ENCODE measurements at regions not wholly inside any gene's neighbourhood (a gene's known extent, or its start where the extent isn't known, plus 50 kb on each side); places are given as distances from the start of the nearest gene placed in this dataset.

GRCh38 chr10:108789919-108790318 is 1133.4 kb downstream of the XPNPEP1 start:
- no peak for DNase-seq (ENCODE audit: low read depth, low spot score)
- in situ Hi-C loops (cut with HindIII; ENCODE audit: low pct_unique_long_range_greater_than_20kb, low sequenced_read_pairs), result no loop called here

DNA sequence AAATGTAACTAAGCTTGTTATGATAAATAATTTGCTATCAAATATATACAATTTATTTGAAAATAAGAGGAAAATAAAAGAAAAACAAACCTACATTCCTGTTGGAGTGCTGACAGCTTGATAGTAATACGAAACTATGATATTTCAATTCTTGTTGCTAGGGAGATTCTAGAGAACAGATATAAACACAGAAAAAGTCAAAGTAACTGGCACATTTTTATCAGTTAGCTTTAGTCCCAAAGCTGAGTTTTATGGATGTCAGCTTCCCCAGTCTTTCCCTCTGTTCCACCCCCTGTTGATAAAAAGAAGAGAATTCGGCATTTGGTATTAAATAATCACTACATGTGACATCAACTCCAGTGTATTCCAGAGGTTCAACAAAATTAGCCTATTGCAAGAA is 1134.0 kb downstream of the XPNPEP1 start:
- in situ Hi-C loops (cut with HindIII; ENCODE audit: low pct_unique_long_range_greater_than_20kb, low sequenced_read_pairs), result no loop called here
- no peak for DNase-seq (ENCODE audit: low read depth, low spot score)

GRCh38 chr10:108788891-108789290 is 1134.4 kb downstream of the XPNPEP1 start:
- DNase-seq (ENCODE audit: low read depth, low spot score), result no peak
- in situ Hi-C loops (cut with HindIII; ENCODE audit: low pct_unique_long_range_greater_than_20kb, low sequenced_read_pairs), result no loop called here

GRCh38 chr10:108787932-108788331 is 1135.4 kb downstream of the XPNPEP1 start:
- in situ Hi-C loops (cut with HindIII; ENCODE audit: low pct_unique_long_range_greater_than_20kb, low sequenced_read_pairs), result no loop called here

GRCh38 chr10:108785011-108785410 is 1138.3 kb downstream of the XPNPEP1 start:
- no peak for DNase-seq (ENCODE audit: low read depth, low spot score)
- in situ Hi-C loops (cut with HindIII; ENCODE audit: low pct_unique_long_range_greater_than_20kb, low sequenced_read_pairs), result no loop called here

More at GRCh38 chr10:108787932-108788331, 1135.4 kb downstream of the XPNPEP1 start:
- DNase-seq (ENCODE audit: low read depth, low spot score), result no peak

DNA sequence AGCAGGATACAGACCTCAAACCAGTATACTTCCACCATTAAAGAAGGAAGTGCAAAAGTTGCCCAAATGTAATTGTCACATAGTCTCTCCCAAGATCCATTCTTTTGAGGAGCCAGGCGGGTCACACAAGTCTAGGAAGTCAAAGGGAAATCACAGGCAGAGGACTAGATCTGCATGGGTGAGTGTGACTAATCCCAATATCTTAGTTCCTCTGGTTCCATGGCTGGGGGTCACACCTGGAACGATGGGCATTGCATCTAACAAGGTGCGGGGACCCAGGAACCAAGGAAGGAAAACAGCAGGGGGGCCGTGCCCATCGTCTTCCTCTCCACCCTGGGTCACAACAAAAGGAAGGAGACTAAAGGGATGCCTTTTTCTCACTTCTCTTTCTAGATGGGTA is 1138.8 kb downstream of the XPNPEP1 start:
- no peak for DNase-seq (ENCODE audit: low read depth, low spot score)
- in situ Hi-C loops (cut with HindIII; ENCODE audit: low pct_unique_long_range_greater_than_20kb, low sequenced_read_pairs), result no loop called here

DNA sequence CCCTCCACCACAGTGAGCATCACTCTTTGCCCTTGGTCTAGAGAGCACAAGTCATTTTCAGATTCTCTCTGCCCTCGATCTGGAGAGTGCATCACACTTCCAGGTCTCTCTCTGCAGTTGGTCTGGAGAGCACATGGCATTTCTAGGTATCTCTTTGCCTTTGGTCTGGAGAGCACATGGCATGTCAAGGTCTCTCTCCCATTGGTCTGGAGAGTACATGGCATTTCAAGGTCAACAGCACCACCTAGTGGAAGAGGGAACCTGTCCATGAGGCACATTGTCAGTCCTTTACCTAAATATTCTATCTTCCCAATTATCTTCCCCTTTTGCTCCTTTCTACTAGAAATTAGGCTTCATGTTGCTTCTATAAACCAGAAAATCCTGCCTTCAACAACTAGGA is 1139.4 kb downstream of the XPNPEP1 start:
- peak; percentile 71 for DNase-seq (ENCODE audit: low read depth, low spot score)
- in situ Hi-C loops (cut with HindIII; ENCODE audit: low pct_unique_long_range_greater_than_20kb, low sequenced_read_pairs), result no loop called here

DNA sequence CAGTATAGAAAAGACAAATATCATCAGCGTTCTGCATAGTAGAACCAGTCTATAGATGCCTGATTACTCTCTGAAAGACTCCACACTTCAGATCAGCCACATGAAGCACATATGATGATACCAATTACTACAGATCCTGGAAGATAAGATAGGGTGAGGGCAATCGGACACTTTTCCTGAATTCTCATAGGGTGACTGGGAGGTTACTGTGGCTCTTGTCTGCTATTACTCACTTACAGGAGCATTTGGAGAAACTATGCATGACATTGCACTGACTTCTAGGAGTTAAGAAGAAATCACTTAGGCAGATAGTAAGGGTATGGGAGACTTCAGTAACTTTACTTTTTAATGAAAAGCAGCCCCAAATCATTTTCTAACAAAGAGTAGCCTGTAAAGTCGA is 1140.9 kb downstream of the XPNPEP1 start:
- in situ Hi-C loops (cut with HindIII; ENCODE audit: low pct_unique_long_range_greater_than_20kb, low sequenced_read_pairs), result no loop called here

GRCh38 chr10:108779501-108779900 is 1143.8 kb downstream of the XPNPEP1 start:
- in situ Hi-C loops (cut with HindIII; ENCODE audit: low pct_unique_long_range_greater_than_20kb, low sequenced_read_pairs), result no loop called here
- no peak for DNase-seq (ENCODE audit: low read depth, low spot score)

More for the DNA sequence above, 1140.9 kb downstream of the XPNPEP1 start:
- DNase-seq (ENCODE audit: low read depth, low spot score), result no peak

DNA sequence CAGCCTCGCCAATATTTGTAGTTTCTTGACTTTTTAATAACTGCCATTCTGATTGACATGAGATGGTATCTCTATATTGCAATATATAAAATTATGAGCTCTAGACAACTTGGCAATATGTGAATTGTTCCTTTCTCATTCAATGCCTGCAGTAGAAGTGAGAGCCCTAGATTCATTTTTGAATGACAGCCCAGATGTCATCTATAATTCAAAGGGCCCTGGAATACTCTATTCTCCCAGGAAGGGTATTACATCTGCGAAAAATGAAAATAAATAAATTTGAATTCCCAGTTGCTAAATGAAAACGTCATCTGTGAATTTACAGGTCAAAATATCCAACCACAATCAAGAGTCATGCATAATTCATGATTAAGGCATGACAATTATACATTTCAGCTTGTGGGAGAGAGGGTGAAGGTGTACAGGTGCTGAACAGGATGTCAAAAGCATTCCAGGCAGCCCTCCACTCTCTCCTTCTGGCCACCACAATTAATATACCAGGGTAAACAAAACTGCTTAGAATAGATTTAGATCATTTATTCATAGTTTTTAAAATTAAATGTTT is 1147.3 kb downstream of the XPNPEP1 start:
- in situ Hi-C loops (cut with HindIII; ENCODE audit: low pct_unique_long_range_greater_than_20kb, low sequenced_read_pairs), result no loop called here
- DNase-seq (ENCODE audit: low read depth, low spot score), result no peak

GRCh38 chr10:108771106-108771505 is 1152.2 kb downstream of the XPNPEP1 start:
- no peak for DNase-seq (ENCODE audit: low read depth, low spot score)
- in situ Hi-C loops (cut with HindIII; ENCODE audit: low pct_unique_long_range_greater_than_20kb, low sequenced_read_pairs), result no loop called here

GRCh38 chr10:108765794-108766193 is 1157.5 kb downstream of the XPNPEP1 start:
- in situ Hi-C loops (cut with HindIII; ENCODE audit: low pct_unique_long_range_greater_than_20kb, low sequenced_read_pairs), result no loop called here

DNA sequence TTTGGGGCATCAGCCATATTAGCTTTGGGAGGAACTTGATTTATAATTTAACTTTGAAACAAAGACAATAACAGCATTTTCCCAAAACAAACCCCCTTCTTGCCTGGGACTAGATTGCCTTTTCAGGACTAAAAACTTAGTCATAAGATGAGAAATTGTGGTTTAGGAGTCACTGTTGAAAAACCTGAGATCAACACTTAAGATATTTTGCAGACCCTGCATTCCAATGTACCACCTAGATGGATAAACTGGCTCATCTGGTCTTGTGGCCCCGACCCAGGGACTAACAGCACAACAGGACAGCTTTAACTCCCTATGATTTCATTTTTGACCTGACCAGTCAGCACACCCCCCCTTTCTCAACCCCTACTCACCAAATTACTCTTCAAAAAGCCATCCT is 1165.4 kb downstream of the XPNPEP1 start:
- DNase-seq (ENCODE audit: low read depth, low spot score), result no peak

More at GRCh38 chr10:108765794-108766193, 1157.5 kb downstream of the XPNPEP1 start:
- no peak for DNase-seq (ENCODE audit: low read depth, low spot score)

DNA sequence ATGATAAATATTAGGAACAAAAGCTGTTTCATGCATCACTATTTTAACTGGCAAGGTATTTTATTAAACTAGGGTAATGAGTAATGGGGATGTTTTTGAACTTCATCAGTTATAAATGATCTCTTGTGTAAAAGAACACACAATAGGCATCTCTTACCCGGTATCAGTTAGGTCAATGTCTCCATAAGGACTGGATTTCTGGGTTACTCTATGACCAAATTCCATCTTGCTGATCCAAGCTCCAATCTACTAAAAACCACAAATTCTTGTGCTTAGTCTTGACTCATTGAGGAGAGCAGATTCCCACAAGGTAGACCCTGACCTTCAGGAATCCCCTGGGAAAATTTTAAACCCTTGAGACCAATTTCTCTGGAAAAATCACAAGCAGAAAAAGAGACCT is 1167.7 kb downstream of the XPNPEP1 start:
- in situ Hi-C loops (cut with HindIII; ENCODE audit: low pct_unique_long_range_greater_than_20kb, low sequenced_read_pairs), result no loop called here
- DNase-seq (ENCODE audit: low read depth, low spot score), result no peak

More for the DNA sequence above, 1165.4 kb downstream of the XPNPEP1 start:
- in situ Hi-C loops (cut with HindIII; ENCODE audit: low pct_unique_long_range_greater_than_20kb, low sequenced_read_pairs), result no loop called here

DNA sequence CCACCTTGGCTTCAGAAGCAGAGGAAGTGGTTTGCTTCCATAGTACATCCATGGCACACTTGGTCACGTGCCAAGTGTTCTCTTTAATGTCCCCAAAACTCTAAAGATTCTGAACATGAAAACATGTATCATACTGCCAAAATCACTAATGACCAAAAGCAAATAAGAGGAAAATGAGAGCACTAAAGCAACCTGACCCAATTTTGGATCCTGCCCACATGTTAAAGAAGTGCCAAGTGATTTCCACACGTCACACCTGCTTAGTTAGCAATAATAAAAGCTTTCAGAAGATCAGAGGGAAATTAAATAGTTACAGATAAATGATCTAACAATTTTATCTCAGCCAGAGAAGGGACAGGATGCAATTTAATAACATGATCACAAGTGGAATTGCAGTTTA is 1170.0 kb downstream of the XPNPEP1 start:
- in situ Hi-C loops (cut with HindIII; ENCODE audit: low pct_unique_long_range_greater_than_20kb, low sequenced_read_pairs), result no loop called here
- DNase-seq (ENCODE audit: low read depth, low spot score), result no peak

DNA sequence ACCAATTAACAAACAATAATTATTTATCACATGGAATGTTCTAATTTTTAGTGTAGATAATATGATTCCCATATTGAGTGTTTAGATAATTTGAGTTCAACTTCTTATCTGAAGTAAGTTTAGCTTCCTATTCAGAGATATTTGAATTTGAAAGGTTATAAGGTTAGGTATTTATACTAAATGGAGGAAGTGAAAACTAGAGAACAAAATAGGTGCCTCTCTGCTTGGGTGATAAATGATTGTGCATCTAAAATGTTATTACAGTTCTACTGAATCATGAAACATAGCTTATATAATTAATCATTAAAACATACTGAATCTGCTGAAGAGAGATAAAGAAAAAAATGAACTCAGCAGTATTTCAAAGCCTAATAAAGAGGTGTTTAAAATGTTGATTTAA is 1174.3 kb downstream of the XPNPEP1 start:
- in situ Hi-C loops (cut with HindIII; ENCODE audit: low pct_unique_long_range_greater_than_20kb, low sequenced_read_pairs), result no loop called here
- no peak for DNase-seq (ENCODE audit: low read depth, low spot score)

- DNase-seq (ENCODE audit: low read depth, low spot score), result no peak
- in situ Hi-C loops (cut with HindIII; ENCODE audit: low pct_unique_long_range_greater_than_20kb, low sequenced_read_pairs), result no loop called here
Observed at GRCh38 chr10:108736111-108736510, 1187.2 kb downstream of the XPNPEP1 start.

DNA sequence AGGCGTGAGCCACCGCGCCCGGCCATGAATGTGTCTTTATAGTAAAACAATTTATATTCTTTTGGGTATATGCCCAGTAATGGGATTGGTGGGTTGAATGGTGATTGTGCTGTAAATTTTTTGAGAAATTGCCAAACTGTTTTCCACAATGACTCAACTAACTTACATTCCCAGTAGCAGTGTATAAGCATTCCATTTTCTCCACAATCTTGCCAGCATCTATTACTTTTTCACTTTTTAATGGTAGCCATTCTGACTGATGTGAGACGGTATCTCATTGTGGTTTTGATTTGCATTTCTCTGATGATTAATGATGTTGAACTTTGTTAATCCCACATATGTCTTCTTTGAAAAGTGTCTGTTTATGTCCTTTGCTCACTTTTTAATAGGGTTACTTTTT is 1187.9 kb downstream of the XPNPEP1 start:
- in situ Hi-C loops (cut with HindIII; ENCODE audit: low pct_unique_long_range_greater_than_20kb, low sequenced_read_pairs), result no loop called here
- DNase-seq (ENCODE audit: low read depth, low spot score), result no peak

- DNase-seq (ENCODE audit: low read depth, low spot score), result no peak
- in situ Hi-C loops (cut with HindIII; ENCODE audit: low pct_unique_long_range_greater_than_20kb, low sequenced_read_pairs), result no loop called here
Observed at GRCh38 chr10:108721874-108722273, 1201.4 kb downstream of the XPNPEP1 start.

- in situ Hi-C loops (cut with HindIII; ENCODE audit: low pct_unique_long_range_greater_than_20kb, low sequenced_read_pairs), result no loop called here
- DNase-seq (ENCODE audit: low read depth, low spot score), result no peak
Observed at GRCh38 chr10:108716352-108716751, 1207.0 kb downstream of the XPNPEP1 start.
